GM21390 (cell line): ENCODE measurements at regions not wholly inside any gene's neighbourhood (a gene's known extent, or its start where the extent isn't known, plus 50 kb on each side); places are given as distances from the start of the nearest gene placed in this dataset.

Experiments
- ATAC-seq: cut with Tn5 transposase; IDR thresholded peaks from one replicate; pipeline ENCODE4 v1.9.1; 2021; ENCODE audit not compliant: unreplicated experiment

- ATAC-seq = no peak
These were observed 107.9 kb upstream of the CDH20 start for GRCh38 chr18:61225336-61225735.

GRCh38 chr18:61236356-61237057 lies 96.7 kb upstream of the CDH20 start:
- ATAC-seq = no peak

GRCh38 chr18:61237529-61237928 lies 95.7 kb upstream of the CDH20 start:
- no peak for ATAC-seq

GRCh38 chr18:61239051-61239450 lies 94.2 kb upstream of the CDH20 start:
- no peak for ATAC-seq

GRCh38 chr18:61241260-61241853 lies 91.9 kb upstream of the CDH20 start:
- ATAC-seq = no peak

- ATAC-seq = no peak
These were observed 88.6 kb upstream of the CDH20 start for GRCh38 chr18:61244632-61245031.

- ATAC-seq = no peak
These were observed 88.0 kb upstream of the CDH20 start for GRCh38 chr18:61245276-61245675.

- no peak for ATAC-seq
These were observed 84.6 kb upstream of the CDH20 start for GRCh38 chr18:61248589-61248988.

GRCh38 chr18:61256291-61256690 lies 76.9 kb upstream of the CDH20 start:
- ATAC-seq = no peak

GRCh38 chr18:61261870-61262269 lies 71.4 kb upstream of the CDH20 start:
- no peak for ATAC-seq

- ATAC-seq = no peak
These were observed 60.4 kb upstream of the CDH20 start for GRCh38 chr18:61272793-61273192.

GRCh38 chr18:61273533-61273932 lies 59.7 kb upstream of the CDH20 start:
- no peak for ATAC-seq

GRCh38 chr18:61274416-61274960 lies 58.7 kb upstream of the CDH20 start:
- ATAC-seq = no peak

- ATAC-seq = no peak
These were observed 55.4 kb upstream of the CDH20 start for GRCh38 chr18:61277808-61278207.

GRCh38 chr18:61281431-61281830 lies 51.8 kb upstream of the CDH20 start:
- no peak for ATAC-seq

GRCh38 chr18:61282926-61283325 lies 50.3 kb upstream of the CDH20 start:
- ATAC-seq = no peak
